ENCODE measurements at regions not wholly inside any gene's neighbourhood (a gene's known extent, or its start where the extent isn't known, plus 50 kb on each side); places are given as distances from the start of the nearest gene placed in this dataset.

- TF ChIP-seq REST (IDR thresholded peaks at IDR 0.05) (no peak), TAF1 (conservative IDR thresholded peaks at IDR 0.05) (no peak), NR2F2 (IDR thresholded peaks at IDR 0.05) (no peak), EGR1 (IDR thresholded peaks at IDR 0.05; ENCODE audit: low read depth in 2 of 2) (no peak), JUND (IDR thresholded peaks at IDR 0.05) (no peak), ZBTB33 (IDR thresholded peaks at IDR 0.05) (no peak), ATF3 (IDR thresholded peaks at IDR 0.05) (no peak), YY1 (IDR thresholded peaks at IDR 0.05) (no peak), FOXA2 (IDR thresholded peaks at IDR 0.05) (no peak), GABPA (IDR thresholded peaks at IDR 0.05 in 1 of 2, conservative IDR thresholded peaks at IDR 0.05 in 1 of 2) (no peak), FOXA1 (IDR thresholded peaks at IDR 0.05) (no peak), HNF4A (conservative IDR thresholded peaks at IDR 0.05) (no peak), CTCF (IDR thresholded peaks at IDR 0.05; ENCODE audit: low read depth, low read length, missing input control) (no peak), SP1 (IDR thresholded peaks at IDR 0.05) (no peak), RXRA (IDR thresholded peaks at IDR 0.05) (no peak)
- Histone ChIP-seq H3K4me3 (ENCODE audit: low read depth in 1 of 3, low read length in 3 of 3) (no peak overlapping the region), H3K36me3 (ENCODE audit: control insufficient read depth in 4 of 4, insufficient read depth in 3 of 4, low read depth in 1 of 4, low read length in 3 of 4) (no peaks in the 10 kb centered on the region), H3K4me1 (ENCODE audit: control insufficient read depth in 4 of 4, insufficient read depth in 4 of 4, low read length in 3 of 4) (no peaks in the 10 kb centered on the region), H3K9me3 (ENCODE audit: control insufficient read depth in 4 of 4, low read length in 3 of 4) (peaks cover 0 to under 1% (median 0%) of the 10 kb centered on the region in 4 donors), H3K27ac (ENCODE audit: low read depth in 1 of 2, low read length in 2 of 2) (no peak overlapping the region), H3K9ac (ENCODE audit: low read depth in 1 of 2, low read length in 2 of 2) (no peak overlapping the region), H3K27me3 (ENCODE audit: control insufficient read depth in 4 of 4, insufficient read depth in 4 of 4, low read length in 3 of 4) (peaks cover 0 to 9% (median 1%) of the 10 kb centered on the region in 4 donors)
- 62% methylated on average over 4 of the region's 4 CpGs for WGBS
- no peak for DNase-seq (ENCODE audit: low spot score)
Observed at GRCh38 chr17:5798094-5798493, 213.8 kb upstream of the NLRP1 start.

- H3K27ac ChIP-seq (ENCODE audit: low read depth in 1 of 2, low read length in 2 of 2): no peak overlapping the region
- no peaks in the 10 kb centered on the region for H3K36me3 ChIP-seq (ENCODE audit: control insufficient read depth in 4 of 4, insufficient read depth in 3 of 4, low read depth in 1 of 4, low read length in 3 of 4)
- H3K4me3 ChIP-seq (ENCODE audit: low read depth in 1 of 3, low read length in 3 of 3): no peak overlapping the region
- H3K9me3 ChIP-seq (ENCODE audit: control insufficient read depth in 4 of 4, low read length in 3 of 4): no peaks in the 10 kb centered on the region
- 71% methylated on average over 9 of the region's 9 CpGs for WGBS
- no peak for TF ChIP-seq REST (IDR thresholded peaks at IDR 0.05)
- no peak overlapping the region for H3K9ac ChIP-seq (ENCODE audit: low read depth in 1 of 2, low read length in 2 of 2)
- peaks cover 0 to 5% (median 1%) of the 10 kb centered on the region in 4 donors for H3K27me3 ChIP-seq (ENCODE audit: control insufficient read depth in 4 of 4, insufficient read depth in 4 of 4, low read length in 3 of 4)
- no peaks in the 10 kb centered on the region for H3K4me1 ChIP-seq (ENCODE audit: control insufficient read depth in 4 of 4, insufficient read depth in 4 of 4, low read length in 3 of 4)
- no peak for DNase-seq (ENCODE audit: low spot score)
Observed at GRCh38 chr17:5800131-5800530, 215.8 kb upstream of the NLRP1 start.
